K562 (cell line): ENCODE measurements at regions not wholly inside any gene's neighbourhood (a gene's known extent, or its start where the extent isn't known, plus 50 kb on each side); places are given as distances from the start of the nearest gene placed in this dataset.

Experiments
- SAFB2 ChIP-seq: fragments of 200-400 bp; formaldehyde crosslinking; IDR thresholded peaks from 2 replicates; pipeline ENCODE4 v1.6.1; 2018; ENCODE audit warnings: borderline replicate concordance, low read length, low read depth, moderate library complexity; ENCODE audit not compliant: severe bottlenecking
- ZNF232 ChIP-seq: sonication (generic); formaldehyde crosslinking; IDR thresholded peaks from 2 replicates; pipeline ENCODE4 v1.8.0; 2022; ENCODE audit warnings: mild to moderate bottlenecking, missing genetic modification reagents
- TF ChIP-seq, protein P1 (sequence below): sonication (generic); formaldehyde crosslinking; IDR thresholded peaks from 2 replicates; pipeline ENCODE4 v1.8.0; 2022; ENCODE audit warnings: mild to moderate bottlenecking, low read depth, missing genetic modification reagents

DNA sequence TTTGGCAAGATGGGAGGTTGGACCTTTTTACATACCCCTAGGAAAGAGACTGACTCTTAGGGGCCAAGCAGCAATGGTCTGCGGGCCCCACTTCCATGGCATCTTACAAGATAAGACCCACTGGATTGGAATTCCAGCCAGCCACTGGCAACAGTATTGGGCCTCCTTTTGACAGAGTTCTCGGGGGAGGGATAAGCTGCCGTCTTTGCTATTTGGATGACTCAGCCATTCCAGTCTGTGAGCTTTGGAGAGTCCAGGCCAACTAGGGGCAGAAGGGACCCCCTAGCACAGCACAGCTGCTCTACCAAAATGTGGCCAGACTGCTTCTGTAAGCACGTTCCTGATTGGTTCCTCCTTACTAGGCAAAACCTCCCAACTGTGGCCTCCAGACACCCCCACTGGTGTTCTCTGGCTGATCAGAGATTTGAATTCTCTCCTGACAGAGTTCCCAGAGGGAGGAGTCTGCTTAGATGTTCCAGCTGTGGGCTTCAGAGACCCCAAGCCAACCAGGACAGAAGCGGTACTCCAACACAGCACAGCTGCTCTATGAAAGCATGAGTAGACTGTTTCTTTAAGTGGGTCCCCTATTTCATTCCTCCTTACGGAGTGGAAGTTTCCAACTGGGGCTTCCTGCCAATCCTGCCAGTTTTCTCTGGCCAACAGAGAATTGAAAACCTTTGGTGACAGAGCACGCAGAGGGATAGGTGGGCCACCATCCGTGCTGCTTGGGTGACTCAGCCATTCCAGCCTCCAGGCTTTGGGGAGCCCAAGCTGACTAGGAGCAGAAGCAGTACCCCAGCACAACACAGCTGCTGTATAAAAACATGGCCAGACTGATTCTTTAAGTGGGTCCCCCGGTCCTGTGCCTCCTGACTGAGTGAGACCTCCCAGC, 672.1 kb upstream of the RIOK2 start:
- TF ChIP-seq SAFB2 (no peak), ZNF232 (CRISPR knock-in tag) (no peak)
- TF ChIP-seq, protein P1, sequence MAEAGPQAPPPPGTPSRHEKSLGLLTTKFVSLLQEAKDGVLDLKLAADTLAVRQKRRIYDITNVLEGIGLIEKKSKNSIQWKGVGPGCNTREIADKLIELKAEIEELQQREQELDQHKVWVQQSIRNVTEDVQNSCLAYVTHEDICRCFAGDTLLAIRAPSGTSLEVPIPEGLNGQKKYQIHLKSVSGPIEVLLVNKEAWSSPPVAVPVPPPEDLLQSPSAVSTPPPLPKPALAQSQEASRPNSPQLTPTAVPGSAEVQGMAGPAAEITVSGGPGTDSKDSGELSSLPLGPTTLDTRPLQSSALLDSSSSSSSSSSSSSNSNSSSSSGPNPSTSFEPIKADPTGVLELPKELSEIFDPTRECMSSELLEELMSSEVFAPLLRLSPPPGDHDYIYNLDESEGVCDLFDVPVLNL = no peak
